GM19238 (cell line): ENCODE measurements at regions not wholly inside any gene's neighbourhood (a gene's known extent, or its start where the extent isn't known, plus 50 kb on each side); places are given as distances from the start of the nearest gene placed in this dataset.

Experiments
- DNase-seq: peaks from one replicate; pipeline ENCODE4 v3.0.0; 2011; ENCODE audit warnings: low spot score; ENCODE audit not compliant: insufficient read length

DNA sequence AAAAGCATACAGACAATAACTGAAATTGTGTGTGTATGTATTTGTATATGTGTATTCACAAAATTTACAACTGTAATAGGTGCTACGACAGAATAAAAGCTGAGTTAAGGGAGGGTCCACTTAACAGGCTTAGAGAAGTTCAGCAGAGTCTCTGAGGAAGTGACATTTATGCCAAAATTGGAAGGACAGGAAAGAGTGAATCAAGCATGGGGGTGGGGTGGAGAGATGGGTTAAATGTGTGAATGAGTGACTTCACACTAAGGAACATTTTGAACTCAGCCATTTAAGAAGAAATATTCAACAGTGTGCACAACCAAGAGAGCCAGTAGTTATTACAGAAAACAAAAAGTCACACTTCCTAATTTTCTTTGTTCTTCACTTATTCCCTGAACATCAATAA, 53.8 kb upstream of the RGS1 start:
- DNase-seq: no peak

DNA sequence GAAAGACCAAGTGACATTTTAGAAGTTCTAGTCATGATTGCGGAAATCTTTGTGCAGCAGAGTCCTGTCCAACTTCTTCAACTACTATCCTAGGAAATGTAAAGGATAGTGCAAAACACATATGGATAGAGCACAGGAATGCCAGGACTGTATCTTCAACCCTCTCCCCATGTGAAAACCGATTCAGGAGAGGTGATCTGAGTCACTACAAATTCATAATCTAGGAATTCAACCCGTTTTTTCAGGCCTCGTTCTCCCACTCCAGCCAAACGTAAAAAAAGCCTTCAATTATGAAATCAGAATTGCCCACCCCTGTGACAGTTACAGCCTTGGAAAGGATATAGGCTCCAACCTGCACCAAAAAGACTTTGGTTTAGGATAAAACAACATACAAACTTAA, 52.9 kb upstream of the RGS1 start:
- DNase-seq: no peak

DNA sequence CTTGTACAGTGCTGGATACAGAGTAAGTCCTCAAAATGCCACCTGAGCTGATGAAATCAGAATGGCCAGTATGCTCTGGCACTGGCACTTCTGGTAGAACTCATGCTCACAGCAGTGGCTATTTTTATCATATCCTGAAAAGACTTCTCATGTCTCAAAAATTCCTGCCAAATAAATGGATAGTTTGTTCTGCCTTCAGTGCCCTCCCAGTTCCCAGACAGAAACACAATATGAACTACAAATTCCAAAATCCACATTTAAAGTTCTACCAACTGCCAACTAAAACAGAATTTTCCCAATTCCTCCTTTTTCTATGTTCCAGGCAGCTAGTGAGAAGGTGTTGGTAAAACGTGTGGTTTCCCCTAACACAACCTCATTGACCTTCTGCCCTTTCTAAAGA, 51.4 kb upstream of the RGS1 start:
- no peak for DNase-seq
